ENCODE measurements at regions not wholly inside any gene's neighbourhood (a gene's known extent, or its start where the extent isn't known, plus 50 kb on each side); places are given as distances from the start of the nearest gene placed in this dataset.
"Not testable (repeated sequence)": the region's sequence is repeated elsewhere in the genome, so short reads cannot be mapped to it uniquely, and the experiment has no call there.

DNA sequence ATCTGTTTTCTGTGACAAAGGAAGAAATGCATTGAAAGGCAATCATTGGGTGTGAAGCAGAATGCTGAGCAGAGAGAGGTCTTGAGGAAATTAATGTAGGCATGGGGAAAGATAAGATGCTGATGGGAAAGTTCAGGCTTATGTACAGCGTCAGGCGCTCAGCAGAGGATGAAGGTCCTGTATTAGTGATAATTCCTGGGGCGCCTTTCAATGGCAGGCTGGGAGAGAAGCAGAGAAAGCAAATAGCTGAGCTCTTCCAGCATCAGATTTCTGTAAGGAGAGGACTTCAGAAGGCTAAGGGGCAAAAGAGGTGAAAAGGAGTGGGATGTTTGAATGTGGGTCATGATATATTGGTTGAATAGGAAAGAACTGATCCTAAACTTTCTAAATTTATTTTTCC, 129.8 kb downstream of the HNMT start:
- TF ChIP-seq, protein P1, sequence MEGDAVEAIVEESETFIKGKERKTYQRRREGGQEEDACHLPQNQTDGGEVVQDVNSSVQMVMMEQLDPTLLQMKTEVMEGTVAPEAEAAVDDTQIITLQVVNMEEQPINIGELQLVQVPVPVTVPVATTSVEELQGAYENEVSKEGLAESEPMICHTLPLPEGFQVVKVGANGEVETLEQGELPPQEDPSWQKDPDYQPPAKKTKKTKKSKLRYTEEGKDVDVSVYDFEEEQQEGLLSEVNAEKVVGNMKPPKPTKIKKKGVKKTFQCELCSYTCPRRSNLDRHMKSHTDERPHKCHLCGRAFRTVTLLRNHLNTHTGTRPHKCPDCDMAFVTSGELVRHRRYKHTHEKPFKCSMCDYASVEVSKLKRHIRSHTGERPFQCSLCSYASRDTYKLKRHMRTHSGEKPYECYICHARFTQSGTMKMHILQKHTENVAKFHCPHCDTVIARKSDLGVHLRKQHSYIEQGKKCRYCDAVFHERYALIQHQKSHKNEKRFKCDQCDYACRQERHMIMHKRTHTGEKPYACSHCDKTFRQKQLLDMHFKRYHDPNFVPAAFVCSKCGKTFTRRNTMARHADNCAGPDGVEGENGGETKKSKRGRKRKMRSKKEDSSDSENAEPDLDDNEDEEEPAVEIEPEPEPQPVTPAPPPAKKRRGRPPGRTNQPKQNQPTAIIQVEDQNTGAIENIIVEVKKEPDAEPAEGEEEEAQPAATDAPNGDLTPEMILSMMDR (IDR thresholded peaks at IDR 0.05; ENCODE audit: borderline replicate concordance, extremely low read depth, insufficient read depth), result no peak
- Histone ChIP-seq H3K27ac (ENCODE audit: low read depth in 2 of 2, low read length in 2 of 2) (no peak overlapping the region), H3K36me3 (ENCODE audit: control insufficient read depth in 2 of 3, insufficient read depth in 3 of 3, low read length in 3 of 3) (no peaks in the 10 kb centered on the region), H3K27me3 (ENCODE audit: control insufficient read depth, insufficient read depth, low read length) (no peaks in the 10 kb centered on the region), H3K4me1 (ENCODE audit: control insufficient read depth in 2 of 3, insufficient read depth in 2 of 3, low read depth in 1 of 3, low read length in 3 of 3) (no peaks in the 10 kb centered on the region), H3K4me3 (ENCODE audit: low read length in 3 of 3) (no peak overlapping the region), H3K9ac (ENCODE audit: low read length in 3 of 3) (no peak overlapping the region), H3K9me3 (ENCODE audit: control insufficient read depth in 2 of 3, insufficient read depth in 1 of 3, low read length in 3 of 3) (no peaks in the 10 kb centered on the region)
- FAIRE-seq (no peak), DNase-seq (peak in 2 of 5 donors; percentile 11 to 15)
- intact Hi-C loops (cut with DNase I), result no loop called here

DNA sequence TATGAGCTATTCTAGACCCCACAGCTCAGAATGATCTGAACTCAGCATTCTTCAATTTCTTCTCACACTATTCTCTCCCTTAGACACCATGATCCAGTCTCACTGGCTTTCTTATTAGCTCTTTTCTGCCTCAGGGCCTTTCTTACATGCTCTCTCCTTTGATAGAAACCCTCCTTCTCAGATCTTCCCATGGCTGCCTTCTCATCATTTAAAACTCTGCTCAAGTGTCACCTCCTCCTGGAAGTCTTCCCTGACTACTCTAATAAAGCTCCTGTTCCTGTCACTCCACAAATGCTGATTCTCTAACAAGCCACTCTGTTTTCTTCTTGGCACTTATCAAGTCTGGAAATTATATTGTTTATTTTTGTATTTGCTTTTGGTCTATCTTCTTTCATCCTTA, 131.1 kb downstream of the HNMT start:
- Histone ChIP-seq H3K4me1 (ENCODE audit: control insufficient read depth in 2 of 3, insufficient read depth in 2 of 3, low read depth in 1 of 3, low read length in 3 of 3) (no peaks in the 10 kb centered on the region), H3K27ac (ENCODE audit: low read depth in 2 of 2, low read length in 2 of 2) (no peak overlapping the region), H3K9ac (ENCODE audit: low read length in 3 of 3) (no peak overlapping the region), H3K27me3 (ENCODE audit: control insufficient read depth, insufficient read depth, low read length) (no peaks in the 10 kb centered on the region), H3K4me3 (ENCODE audit: low read length in 3 of 3) (no peak overlapping the region), H3K36me3 (ENCODE audit: control insufficient read depth in 2 of 3, insufficient read depth in 3 of 3, low read length in 3 of 3) (no peaks in the 10 kb centered on the region), H3K9me3 (ENCODE audit: control insufficient read depth in 2 of 3, insufficient read depth in 1 of 3, low read length in 3 of 3) (no peaks in the 10 kb centered on the region)
- DNase-seq (no peak), FAIRE-seq (no peak)
- intact Hi-C loops (cut with DNase I), result no loop called here
- TF ChIP-seq, protein P1 (IDR thresholded peaks at IDR 0.05; ENCODE audit: borderline replicate concordance, extremely low read depth, insufficient read depth), result no peak

DNA sequence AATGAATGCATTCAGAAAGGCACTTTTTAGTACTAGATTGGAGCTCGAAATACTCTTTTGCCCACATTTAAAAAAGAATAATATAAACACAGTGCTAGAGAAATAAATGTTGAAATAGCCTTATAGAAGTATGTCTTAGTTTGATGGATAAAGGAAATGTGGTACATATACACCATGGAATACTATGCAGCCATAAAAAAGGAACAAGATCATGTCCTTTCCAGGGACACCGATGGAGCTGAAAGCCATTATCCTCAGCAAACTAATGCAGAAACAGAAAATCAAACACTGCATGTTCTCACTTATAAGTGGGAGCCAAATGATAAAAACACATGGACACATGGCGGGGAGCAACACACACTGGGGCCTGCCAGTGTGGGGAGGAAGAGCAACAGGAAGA, 135.0 kb downstream of the HNMT start:
- not testable (repeated sequence) for H3K9me3 ChIP-seq (ENCODE audit: control insufficient read depth in 2 of 3, insufficient read depth in 1 of 3, low read length in 3 of 3)

DNA sequence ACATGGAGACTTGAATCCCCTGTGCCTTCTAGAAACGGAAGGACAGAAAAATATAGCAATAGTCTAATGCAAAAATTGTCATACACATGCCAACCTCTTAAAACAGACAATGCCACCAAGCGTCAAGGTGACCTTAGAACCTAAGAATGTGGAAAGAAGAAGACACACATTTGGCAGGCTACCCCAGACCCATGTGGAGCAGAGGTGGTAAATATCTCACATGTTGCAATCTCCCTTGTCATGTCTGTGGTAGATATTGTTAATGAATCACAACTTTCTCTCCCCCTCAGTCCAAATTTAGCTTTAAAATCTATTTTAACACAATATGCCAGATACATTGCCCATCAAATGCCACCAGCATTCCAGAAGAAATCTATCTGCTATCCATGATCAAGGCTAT, 137.4 kb downstream of the HNMT start:
- no peak for DNase-seq
- no peak for FAIRE-seq
- H3K27me3 ChIP-seq (ENCODE audit: control insufficient read depth, insufficient read depth, low read length), result no peaks in the 10 kb centered on the region
- intact Hi-C loops (cut with DNase I), result no loop called here
- H3K9me3 ChIP-seq (ENCODE audit: control insufficient read depth in 2 of 3, insufficient read depth in 1 of 3, low read length in 3 of 3), result no peaks in the 10 kb centered on the region
- H3K9ac ChIP-seq (ENCODE audit: low read length in 3 of 3), result no peak overlapping the region
- H3K27ac ChIP-seq (ENCODE audit: low read depth in 2 of 2, low read length in 2 of 2), result no peak overlapping the region
- H3K4me3 ChIP-seq (ENCODE audit: low read length in 3 of 3), result no peak overlapping the region
- H3K4me1 ChIP-seq (ENCODE audit: control insufficient read depth in 2 of 3, insufficient read depth in 2 of 3, low read depth in 1 of 3, low read length in 3 of 3), result no peaks in the 10 kb centered on the region
- H3K36me3 ChIP-seq (ENCODE audit: control insufficient read depth in 2 of 3, insufficient read depth in 3 of 3, low read length in 3 of 3), result no peaks in the 10 kb centered on the region
- TF ChIP-seq, protein P1 (IDR thresholded peaks at IDR 0.05; ENCODE audit: borderline replicate concordance, extremely low read depth, insufficient read depth), result no peak

More for the DNA sequence above, 135.0 kb downstream of the HNMT start:
- H3K36me3 ChIP-seq (ENCODE audit: control insufficient read depth in 2 of 3, insufficient read depth in 3 of 3, low read length in 3 of 3); H3K9ac ChIP-seq (ENCODE audit: low read length in 3 of 3); H3K27ac ChIP-seq (ENCODE audit: low read depth in 2 of 2, low read length in 2 of 2); H3K4me1 ChIP-seq (ENCODE audit: control insufficient read depth in 2 of 3, insufficient read depth in 2 of 3, low read depth in 1 of 3, low read length in 3 of 3); DNase-seq; H3K4me3 ChIP-seq (ENCODE audit: low read length in 3 of 3); FAIRE-seq; H3K27me3 ChIP-seq (ENCODE audit: control insufficient read depth, insufficient read depth, low read length); intact Hi-C loops (cut with DNase I): not testable (repeated sequence)
